TTC549 (cell line): ENCODE measurements at regions not wholly inside any gene's neighbourhood (a gene's known extent, or its start where the extent isn't known, plus 50 kb on each side); places are given as distances from the start of the nearest gene placed in this dataset.
"Not testable (repeated sequence)": the region's sequence is repeated elsewhere in the genome, so short reads cannot be mapped to it uniquely, and the experiment has no call there.

Source experiments
- FAIRE-seq: peaks from 2 replicates; lab custom pipeline; 2012; peaks lifted over from hg19 to GRCh38; lab: Jason Lieb, UNC

GRCh38 chr5:93682471-93683404 lies 58.7 kb downstream of the POU5F2 start:
- FAIRE-seq, result not testable (repeated sequence)

DNA sequence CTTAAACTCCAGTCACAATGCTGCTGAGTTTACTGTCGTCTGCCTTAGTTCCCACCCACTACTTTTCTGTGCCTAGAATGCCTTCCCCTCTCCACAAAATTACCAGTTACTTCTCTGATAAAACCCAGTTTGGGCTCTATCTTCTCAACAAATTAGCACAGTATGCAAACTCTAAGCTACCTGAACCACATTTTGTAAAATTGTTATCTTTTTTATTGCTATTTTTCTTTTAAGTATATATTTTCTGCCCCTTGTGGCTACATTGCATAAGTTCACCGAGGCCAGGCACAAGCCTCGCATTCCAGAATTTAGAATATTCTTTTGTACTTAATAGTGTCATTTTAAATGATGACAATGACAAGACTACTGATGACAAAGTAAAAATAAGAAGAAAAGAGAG lies 60.0 kb downstream of the POU5F2 start:
- FAIRE-seq, result peak; percentile 19

DNA sequence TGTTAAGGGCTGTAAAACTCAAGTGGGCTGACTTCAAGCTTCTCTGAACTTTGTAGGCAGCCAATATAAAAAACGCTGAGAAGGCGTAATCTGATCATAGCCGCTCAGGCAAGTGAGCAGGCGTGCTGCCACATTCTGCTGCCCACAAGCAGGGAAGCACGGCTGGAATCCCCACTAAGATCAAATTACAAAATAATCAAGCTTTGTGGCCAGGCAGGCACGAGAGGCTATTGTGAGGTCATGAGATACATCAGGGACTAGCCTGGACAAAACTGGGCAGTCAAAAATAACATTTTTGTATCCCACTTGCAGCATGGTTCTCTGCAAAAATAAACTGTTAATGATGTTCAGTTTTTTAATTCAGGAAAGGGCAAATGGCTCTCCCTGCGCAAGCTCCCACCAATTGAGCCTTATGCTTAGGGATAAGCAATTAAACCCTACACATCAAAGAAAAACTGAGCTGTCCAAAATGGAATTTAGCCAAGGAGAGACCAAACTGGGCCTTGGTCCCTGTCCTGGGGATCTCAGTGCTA lies 64.0 kb downstream of the POU5F2 start:
- FAIRE-seq, result no peak

- no peak for FAIRE-seq
Observed at GRCh38 chr5:93676704-93677103, 64.7 kb downstream of the POU5F2 start.

DNA sequence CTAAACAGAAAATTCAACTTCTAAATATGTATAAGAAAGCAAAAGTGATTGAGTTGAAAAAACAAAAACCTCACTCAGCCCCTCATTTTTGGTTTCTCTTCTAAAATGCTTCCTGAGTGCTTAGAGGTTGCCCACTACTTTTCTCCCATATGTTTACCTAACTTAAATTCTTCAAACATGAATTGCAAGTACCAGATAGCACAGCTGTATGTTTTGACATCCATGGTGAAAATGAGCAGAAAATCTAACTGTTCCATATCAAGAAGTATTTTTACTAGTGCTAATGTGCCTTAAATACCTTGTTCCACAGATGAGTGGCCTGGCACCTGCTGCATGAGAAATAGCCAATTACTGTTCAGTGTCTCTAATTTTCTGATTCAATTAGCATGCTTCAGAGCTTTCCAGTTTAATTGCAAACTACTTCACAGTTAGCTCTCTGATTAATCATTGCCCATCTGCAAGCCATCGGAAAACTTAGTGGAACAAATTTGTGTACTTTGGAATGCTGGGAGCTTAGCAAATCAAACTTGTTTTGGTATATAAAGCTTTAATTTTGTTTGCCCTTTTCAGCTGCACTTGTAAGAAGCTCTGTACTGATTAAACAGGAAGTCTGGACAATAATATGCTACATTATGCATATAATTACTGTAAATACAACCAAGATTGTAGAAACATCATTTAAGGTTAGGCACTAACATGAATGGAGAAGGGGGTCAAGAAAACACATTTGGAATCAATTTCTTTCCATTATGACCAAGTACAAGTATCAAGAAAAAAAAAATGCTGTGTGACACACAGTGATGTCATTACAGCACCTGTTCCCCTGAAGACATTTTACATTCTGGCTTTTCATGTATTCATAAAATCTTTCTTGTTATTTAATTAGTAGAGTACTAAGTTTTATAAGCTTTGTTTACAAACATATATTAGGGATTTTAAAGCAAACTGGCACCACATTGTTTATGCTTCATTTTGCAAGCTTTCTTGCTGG lies 65.6 kb downstream of the POU5F2 start:
- FAIRE-seq, result no peak

GRCh38 chr5:93674866-93675459 lies 66.4 kb downstream of the POU5F2 start:
- no peak for FAIRE-seq

- FAIRE-seq, result no peak
Observed at GRCh38 chr5:93674138-93674537, 67.3 kb downstream of the POU5F2 start.

DNA sequence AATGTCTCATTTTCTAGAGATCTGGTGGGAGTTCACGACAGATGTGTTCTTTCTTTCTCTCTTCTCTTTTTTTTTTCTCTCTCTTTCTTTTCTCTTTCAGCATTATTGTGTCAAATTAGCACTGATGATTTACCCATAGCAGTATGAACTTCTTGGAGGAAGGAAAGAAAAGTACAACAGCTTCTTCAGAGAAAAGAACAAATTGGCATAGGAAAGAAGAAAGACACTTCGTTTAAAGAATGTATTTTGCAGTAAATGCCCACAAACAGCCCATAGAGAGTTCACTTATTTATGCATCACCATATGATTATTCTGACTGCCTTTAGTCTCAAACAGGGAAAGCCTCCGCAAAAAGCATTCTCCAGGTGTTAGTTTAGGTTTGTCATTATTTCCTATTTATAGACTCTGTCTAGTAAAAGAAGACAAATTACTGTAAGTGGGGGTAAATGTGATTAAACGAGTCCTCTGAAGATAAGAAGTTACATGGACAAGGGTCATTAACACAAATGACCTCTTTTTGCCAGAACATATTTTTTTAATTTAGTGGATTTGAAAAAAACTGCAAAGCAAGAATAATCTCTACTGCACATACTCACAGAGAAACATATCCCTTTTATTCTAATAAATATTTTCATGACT lies 68.0 kb downstream of the POU5F2 start:
- FAIRE-seq, result no peak

- no peak for FAIRE-seq
Observed at GRCh38 chr5:93665648-93666047, 75.8 kb downstream of the POU5F2 start.

- FAIRE-seq, result no peak
Observed at GRCh38 chr5:93660677-93661076, 77.7 kb downstream of the NR2F1 start.

DNA sequence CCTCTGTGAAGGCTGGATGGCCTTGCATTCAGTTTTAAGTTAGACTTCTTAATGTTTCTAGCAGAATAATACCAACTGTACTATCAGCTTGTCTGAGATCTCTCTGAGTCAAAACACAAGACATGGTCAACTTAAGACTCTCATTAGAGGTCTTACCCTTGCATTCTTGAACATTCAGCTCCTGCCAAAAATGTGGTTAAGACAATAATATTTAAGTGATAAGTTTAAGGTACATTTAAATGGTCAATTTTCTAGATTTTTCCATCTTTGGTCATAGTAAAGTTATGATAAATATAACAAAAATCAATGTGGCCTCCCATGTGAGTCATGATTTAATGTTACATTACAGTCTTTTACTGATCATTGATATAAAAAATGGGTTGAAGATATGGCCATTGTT lies 75.0 kb downstream of the NR2F1 start:
- no peak for FAIRE-seq

GRCh38 chr5:93654676-93655075 lies 71.7 kb downstream of the NR2F1 start:
- FAIRE-seq, result no peak

DNA sequence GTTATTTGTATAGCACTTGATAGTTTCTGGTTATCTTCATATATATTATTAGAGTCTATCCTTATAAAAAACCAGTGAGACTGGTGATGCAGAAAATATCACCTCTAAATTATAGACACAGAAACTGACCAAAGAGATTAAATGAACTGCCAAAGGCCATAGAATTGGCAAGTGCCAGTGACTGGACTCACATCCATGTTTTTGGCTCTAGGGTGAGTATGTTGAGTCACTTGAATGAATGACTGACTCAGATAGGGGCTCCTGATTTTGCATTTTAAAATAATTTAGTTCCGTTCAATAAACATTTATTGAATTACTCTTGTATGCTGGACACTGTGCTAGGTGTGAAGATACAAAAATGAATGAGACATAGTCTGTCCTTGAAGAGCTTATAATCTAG lies 70.7 kb downstream of the NR2F1 start:
- no peak for FAIRE-seq

DNA sequence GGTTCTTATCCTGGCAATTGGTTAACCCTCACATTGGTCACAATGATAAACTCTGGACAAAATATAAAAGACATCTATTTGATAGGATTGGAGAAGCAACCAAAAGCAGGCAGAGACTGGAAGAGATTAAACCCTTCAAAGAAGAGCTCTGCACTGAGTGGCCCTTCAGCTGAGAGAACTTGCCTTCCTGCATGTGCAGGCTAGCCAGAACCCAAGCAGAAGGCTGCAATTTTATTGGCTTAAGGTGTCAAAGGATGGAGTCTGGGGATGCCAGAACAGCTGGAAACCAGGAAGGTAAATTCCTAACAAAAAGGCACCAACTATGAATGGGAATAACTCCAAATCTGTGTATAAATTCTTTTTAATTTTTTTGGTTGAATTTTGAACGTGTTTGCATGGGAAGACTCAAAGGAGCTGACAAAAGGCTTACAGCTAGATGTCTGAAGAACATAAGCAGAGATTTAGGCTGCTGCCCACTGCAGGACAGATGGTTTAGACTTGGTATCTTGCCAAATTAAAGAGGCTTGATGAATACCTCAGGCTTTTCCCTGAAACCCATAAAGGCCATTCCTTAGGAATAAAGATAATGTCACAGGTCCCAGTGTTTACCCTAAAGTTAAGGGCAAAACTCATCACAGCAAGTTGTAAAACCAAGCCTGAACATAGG lies 66.3 kb downstream of the NR2F1 start:
- no peak for FAIRE-seq

DNA sequence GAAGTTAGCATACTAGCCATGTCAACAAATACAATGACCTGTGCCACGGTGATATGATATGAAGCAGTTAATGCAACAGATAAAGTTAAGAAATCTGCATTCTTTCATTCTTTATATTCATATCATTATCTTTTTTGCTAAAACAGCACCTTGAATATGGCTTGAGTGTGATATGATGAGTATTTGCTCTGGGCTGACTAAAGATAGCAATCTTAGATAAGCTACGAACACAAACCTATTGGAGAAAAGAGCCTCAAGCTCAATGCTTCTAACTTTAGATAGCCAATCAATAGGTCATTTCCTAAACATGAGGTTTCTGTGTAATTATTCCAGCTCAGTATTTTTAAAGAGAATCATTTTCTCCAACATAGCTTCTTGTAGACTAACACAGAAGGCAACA lies 61.7 kb downstream of the NR2F1 start:
- no peak for FAIRE-seq
